ENCODE measurements at regions not wholly inside any gene's neighbourhood (a gene's known extent, or its start where the extent isn't known, plus 50 kb on each side); places are given as distances from the start of the nearest gene placed in this dataset.

DNA sequence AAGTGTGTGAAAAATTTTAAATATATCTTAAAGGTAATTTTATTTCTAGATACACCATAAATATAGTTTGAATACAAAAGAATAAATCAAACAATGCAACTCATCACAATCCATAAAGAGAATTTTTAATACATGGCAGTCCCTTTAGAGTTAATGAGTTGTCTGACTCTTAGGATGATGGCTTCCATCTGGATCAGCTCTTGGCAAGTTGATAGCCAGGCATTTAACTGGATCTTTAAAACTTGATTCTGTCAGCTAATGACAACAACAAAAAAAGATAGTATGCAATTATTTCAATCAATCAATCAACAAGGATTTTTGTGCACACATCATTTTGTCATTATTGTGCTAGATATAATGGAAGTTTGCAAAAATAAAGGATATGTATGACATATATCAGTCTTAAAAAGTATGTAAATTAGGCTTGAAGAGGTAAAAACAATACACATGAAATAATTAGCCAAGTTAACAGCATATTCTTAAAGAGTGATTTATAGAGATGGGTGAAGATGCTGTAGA is 174.9 kb upstream of the PCDH18 start:
- H3K27ac ChIP-seq, result no peak overlapping the region
- TF ChIP-seq, protein P1, sequence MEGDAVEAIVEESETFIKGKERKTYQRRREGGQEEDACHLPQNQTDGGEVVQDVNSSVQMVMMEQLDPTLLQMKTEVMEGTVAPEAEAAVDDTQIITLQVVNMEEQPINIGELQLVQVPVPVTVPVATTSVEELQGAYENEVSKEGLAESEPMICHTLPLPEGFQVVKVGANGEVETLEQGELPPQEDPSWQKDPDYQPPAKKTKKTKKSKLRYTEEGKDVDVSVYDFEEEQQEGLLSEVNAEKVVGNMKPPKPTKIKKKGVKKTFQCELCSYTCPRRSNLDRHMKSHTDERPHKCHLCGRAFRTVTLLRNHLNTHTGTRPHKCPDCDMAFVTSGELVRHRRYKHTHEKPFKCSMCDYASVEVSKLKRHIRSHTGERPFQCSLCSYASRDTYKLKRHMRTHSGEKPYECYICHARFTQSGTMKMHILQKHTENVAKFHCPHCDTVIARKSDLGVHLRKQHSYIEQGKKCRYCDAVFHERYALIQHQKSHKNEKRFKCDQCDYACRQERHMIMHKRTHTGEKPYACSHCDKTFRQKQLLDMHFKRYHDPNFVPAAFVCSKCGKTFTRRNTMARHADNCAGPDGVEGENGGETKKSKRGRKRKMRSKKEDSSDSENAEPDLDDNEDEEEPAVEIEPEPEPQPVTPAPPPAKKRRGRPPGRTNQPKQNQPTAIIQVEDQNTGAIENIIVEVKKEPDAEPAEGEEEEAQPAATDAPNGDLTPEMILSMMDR (IDR thresholded peaks at IDR 0.05), result no peak
- no peaks in the 10 kb centered on the region for H3K27me3 ChIP-seq
- no peak overlapping the region for H3K4me3 ChIP-seq (ENCODE audit: low read depth in 1 of 2, low read length in 1 of 2)
- H3K9me3 ChIP-seq, result no peaks in the 10 kb centered on the region
- no peaks in the 10 kb centered on the region for H3K4me1 ChIP-seq (ENCODE audit: control insufficient read depth in 1 of 2, insufficient read depth in 1 of 2, low read depth in 1 of 2, low read length in 1 of 2)
- no peaks in the 10 kb centered on the region for H3K36me3 ChIP-seq

DNA sequence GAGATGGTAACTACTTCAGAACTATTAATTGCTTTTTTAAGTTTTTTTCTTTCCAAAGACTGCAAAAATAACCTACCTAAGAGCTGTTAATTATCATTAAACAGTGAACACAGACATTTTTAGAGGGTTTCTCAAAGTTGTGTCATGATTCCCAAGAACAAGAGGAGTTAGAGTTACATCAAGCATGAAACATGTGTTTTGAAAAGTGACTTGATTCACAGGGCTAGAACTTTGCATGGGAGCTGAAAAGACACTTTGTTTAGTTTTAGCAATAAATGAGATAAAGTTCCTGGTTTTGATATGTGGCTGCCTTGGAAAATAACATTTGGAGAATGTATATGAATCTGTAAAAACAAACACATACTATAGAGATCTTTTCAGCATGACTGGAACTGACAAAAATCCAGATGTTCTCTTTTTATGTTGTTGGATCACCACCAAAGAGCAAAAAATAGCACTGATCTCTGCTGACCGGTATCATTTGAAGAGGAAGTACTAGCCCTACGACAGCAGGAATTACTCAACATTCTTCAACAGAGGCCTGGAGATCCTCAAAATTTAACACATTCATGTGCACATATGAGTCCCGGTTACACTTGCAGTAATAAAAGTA is 173.0 kb upstream of the PCDH18 start:
- Histone ChIP-seq H3K9me3 (no peaks in the 10 kb centered on the region), H3K4me1 (ENCODE audit: control insufficient read depth in 1 of 2, insufficient read depth in 1 of 2, low read depth in 1 of 2, low read length in 1 of 2) (no peaks in the 10 kb centered on the region), H3K36me3 (no peaks in the 10 kb centered on the region), H3K4me3 (ENCODE audit: low read depth in 1 of 2, low read length in 1 of 2) (no peak overlapping the region), H3K27ac (no peak overlapping the region), H3K27me3 (no peaks in the 10 kb centered on the region)
- TF ChIP-seq, protein P1 (IDR thresholded peaks at IDR 0.05), result no peak

DNA sequence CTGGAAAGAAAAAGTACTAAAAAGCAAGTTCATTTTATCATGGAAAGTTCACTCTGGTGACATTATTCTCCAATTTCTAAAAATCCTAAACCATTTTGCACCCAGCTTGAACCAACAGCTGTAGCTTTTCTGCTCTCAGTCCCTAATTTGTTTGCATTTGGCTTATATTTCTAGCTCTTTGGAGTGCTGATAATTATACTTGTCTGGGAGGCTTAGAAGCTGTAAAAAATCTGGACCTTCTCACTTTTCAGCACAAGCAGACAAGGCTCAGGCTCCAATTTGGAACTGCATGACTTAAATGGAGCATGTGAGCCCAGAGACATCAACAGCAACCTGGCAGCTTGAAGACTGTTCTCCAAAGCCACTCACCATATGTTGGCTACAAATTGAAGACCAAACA is 170.9 kb upstream of the PCDH18 start:
- H3K4me3 ChIP-seq (ENCODE audit: low read depth in 1 of 2, low read length in 1 of 2), result no peak overlapping the region
- no peaks in the 10 kb centered on the region for H3K9me3 ChIP-seq
- no peaks in the 10 kb centered on the region for H3K36me3 ChIP-seq
- TF ChIP-seq, protein P1 (IDR thresholded peaks at IDR 0.05), result no peak
- no peak overlapping the region for H3K27ac ChIP-seq
- H3K27me3 ChIP-seq, result no peaks in the 10 kb centered on the region
- H3K4me1 ChIP-seq (ENCODE audit: control insufficient read depth in 1 of 2, insufficient read depth in 1 of 2, low read depth in 1 of 2, low read length in 1 of 2), result no peaks in the 10 kb centered on the region

DNA sequence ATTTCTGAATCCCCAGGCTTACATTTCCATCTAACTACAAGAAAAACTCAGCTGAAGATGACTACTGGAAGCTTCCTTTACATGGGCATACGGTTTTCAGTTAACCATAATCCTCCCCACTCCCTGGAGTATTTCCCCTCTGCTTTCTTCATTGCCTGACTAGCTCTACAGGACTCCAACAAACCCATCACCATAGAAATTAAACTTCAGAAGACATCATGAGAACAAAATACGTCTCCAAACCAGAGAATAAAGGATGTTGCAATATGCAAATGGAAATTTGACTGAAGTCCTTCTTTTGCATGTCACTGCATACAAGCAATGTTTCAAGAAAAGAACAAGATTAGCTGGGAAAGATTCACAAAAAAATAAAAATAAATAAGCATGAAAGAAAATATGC is 170.2 kb upstream of the PCDH18 start:
- no peaks in the 10 kb centered on the region for H3K36me3 ChIP-seq
- H3K27ac ChIP-seq, result no peak overlapping the region
- no peak overlapping the region for H3K4me3 ChIP-seq (ENCODE audit: low read depth in 1 of 2, low read length in 1 of 2)
- H3K9me3 ChIP-seq, result no peaks in the 10 kb centered on the region
- no peaks in the 10 kb centered on the region for H3K27me3 ChIP-seq
- TF ChIP-seq, protein P1 (IDR thresholded peaks at IDR 0.05), result no peak
- no peaks in the 10 kb centered on the region for H3K4me1 ChIP-seq (ENCODE audit: control insufficient read depth in 1 of 2, insufficient read depth in 1 of 2, low read depth in 1 of 2, low read length in 1 of 2)

DNA sequence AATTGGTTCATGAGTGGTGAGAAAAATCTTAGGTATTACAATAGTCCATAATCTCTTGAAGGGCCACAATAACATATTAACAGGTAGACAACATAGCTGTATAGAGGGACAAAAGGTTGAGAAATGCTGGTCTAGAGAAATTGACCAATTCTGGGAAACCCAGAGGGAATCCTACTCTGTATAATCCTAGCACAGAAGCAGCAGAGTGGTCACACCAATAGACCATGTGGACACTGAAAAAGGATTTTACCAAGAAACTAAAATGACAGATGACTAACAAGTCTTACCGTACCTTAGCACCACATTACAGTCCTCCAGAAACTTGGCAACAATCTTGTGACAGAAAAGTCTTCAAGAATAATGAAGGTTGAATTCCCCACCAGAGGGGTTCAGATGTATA is 169.1 kb upstream of the PCDH18 start:
- H3K4me1 ChIP-seq (ENCODE audit: control insufficient read depth in 1 of 2, insufficient read depth in 1 of 2, low read depth in 1 of 2, low read length in 1 of 2), result no peaks in the 10 kb centered on the region
- H3K9me3 ChIP-seq, result no peaks in the 10 kb centered on the region
- H3K36me3 ChIP-seq, result no peaks in the 10 kb centered on the region

More for the DNA sequence above, 169.1 kb upstream of the PCDH18 start:
- Histone ChIP-seq H3K4me3 (ENCODE audit: low read depth in 1 of 2, low read length in 1 of 2) (no peak overlapping the region), H3K27me3 (no peaks in the 10 kb centered on the region), H3K27ac (no peak overlapping the region)
- TF ChIP-seq, protein P1 (IDR thresholded peaks at IDR 0.05), result no peak

Measured in neutrophil (primary cell).